MM.1S (cell line): ENCODE measurements at regions not wholly inside any gene's neighbourhood (a gene's known extent, or its start where the extent isn't known, plus 50 kb on each side); places are given as distances from the start of the nearest gene placed in this dataset.

Source experiments
- DNase-seq: peaks from one replicate; pipeline ENCODE4 v3.0.0-alpha.2; 2015
- H2AFZ ChIP-seq: fragments of 300-600 bp; sonication (generic); 2 replicates; pipeline ENCODE4 v1.6.0; 2016; ENCODE audit warnings: antibody characterized with exemption, low read length
- H3F3A ChIP-seq: fragments of 300-600 bp; sonication (generic); 2 replicates; pipeline ENCODE4 v1.6.1; 2016; ENCODE audit warnings: mild to moderate bottlenecking, antibody characterized with exemption, low read length, moderate library complexity, mixed read lengths; ENCODE audit not compliant: insufficient read depth
- H3K27ac ChIP-seq: fragments of 300-600 bp; sonication (generic); 2 replicates; pipeline ENCODE4 v1.5.1; 2016; ENCODE audit warnings: mild to moderate bottlenecking, low read length
- H3K27me3 ChIP-seq: fragments of 300-600 bp; sonication (generic); replicated peaks from 2 replicates; pipeline ENCODE4 v1.6.0; 2016; ENCODE audit warnings: low read length; ENCODE audit not compliant: insufficient read depth
- H3K36me3 ChIP-seq: fragments of 300-600 bp; sonication (generic); replicated peaks from 2 replicates; pipeline ENCODE4 v1.6.1; 2016; ENCODE audit warnings: mild to moderate bottlenecking, low read length, mixed read lengths; ENCODE audit not compliant: insufficient read depth
- H3K4me1 ChIP-seq: fragments of 300-600 bp; sonication (generic); 2 replicates; pipeline ENCODE4 v1.6.1; 2016; ENCODE audit warnings: low read length, mixed read lengths
- H3K4me2 ChIP-seq: fragments of 300-600 bp; sonication (generic); 2 replicates; pipeline ENCODE4 v1.6.0; 2016; ENCODE audit warnings: low read depth, low read length
- H3K4me3 ChIP-seq: fragments of 300-600 bp; sonication (generic); 2 replicates; pipeline ENCODE4 v1.5.1; 2016; ENCODE audit warnings: low read length, mixed read lengths
- H3K79me2 ChIP-seq: fragments of 300-600 bp; sonication (generic); 2 replicates; pipeline ENCODE4 v1.6.1; 2016; ENCODE audit warnings: mixed run types, low read length, mixed read lengths
- H3K9ac ChIP-seq: fragments of 300-600 bp; sonication (generic); 2 replicates; pipeline ENCODE4 v1.6.1; 2016; ENCODE audit warnings: low read length, mixed read lengths
- H3K9me2 ChIP-seq: fragments of 300-600 bp; sonication (generic); replicated peaks from 2 replicates; pipeline ENCODE4 v1.6.1; 2016; ENCODE audit warnings: mild to moderate bottlenecking, low read length, mixed read lengths; ENCODE audit not compliant: insufficient read depth
- H3K9me3 ChIP-seq: fragments of 300-600 bp; sonication (generic); replicated peaks from 2 replicates; pipeline ENCODE4 v1.6.1; 2016; ENCODE audit warnings: mild to moderate bottlenecking, low read length, mixed read lengths; ENCODE audit not compliant: insufficient read depth
- H4K20me1 ChIP-seq: fragments of 300-600 bp; sonication (generic); 2 replicates; pipeline ENCODE4 v1.6.1; 2016; ENCODE audit warnings: mild to moderate bottlenecking, low read length, moderate library complexity, mixed read lengths; ENCODE audit not compliant: insufficient read depth
- EZH2 ChIP-seq: fragments of 300-600 bp; sonication (generic); optimal IDR thresholded peaks from 2 replicates; pipeline ENCODE3; 2017; ENCODE audit warnings: low read depth, mild to moderate bottlenecking, antibody characterized with exemption, low read length, mixed read lengths
- EZH2phosphoT487 ChIP-seq: fragments of 300-600 bp; sonication (generic); IDR thresholded peaks from 2 replicates; pipeline ENCODE4 v1.6.1; 2018; ENCODE audit warnings: antibody characterized with exemption, low read length
- TF ChIP-seq, protein P1 (sequence below): fragments of 300-600 bp; sonication (generic); IDR thresholded peaks from 2 replicates; pipeline ENCODE4 v1.5.1; 2016; ENCODE audit warnings: antibody characterized with exemption, low read length, mixed read lengths

DNA sequence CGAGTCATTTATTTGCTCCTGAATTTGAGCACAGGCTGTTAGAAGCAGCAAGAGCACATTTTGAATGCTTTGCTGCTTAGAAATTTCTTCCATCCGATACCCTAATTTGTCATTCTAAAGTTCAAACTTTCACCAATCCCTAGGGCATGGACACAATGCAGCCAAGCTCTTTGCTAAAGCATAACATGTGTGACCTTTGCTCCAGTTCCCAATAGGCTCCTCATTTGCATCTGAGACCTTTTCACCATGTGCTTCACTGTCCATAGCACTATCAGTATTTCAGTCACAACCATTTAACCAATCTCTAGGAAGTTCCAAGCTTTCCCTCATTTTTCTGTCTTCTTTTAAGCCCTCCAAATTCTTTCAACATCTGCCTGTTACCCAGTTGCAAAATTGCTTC is 1333.1 kb downstream of the SI start:
- H4K20me1 ChIP-seq = no peaks in the 10 kb centered on the region
- H2AFZ ChIP-seq = no peak overlapping the region
- no peaks in the 10 kb centered on the region for H3K9me2 ChIP-seq
- TF ChIP-seq, protein P1, sequence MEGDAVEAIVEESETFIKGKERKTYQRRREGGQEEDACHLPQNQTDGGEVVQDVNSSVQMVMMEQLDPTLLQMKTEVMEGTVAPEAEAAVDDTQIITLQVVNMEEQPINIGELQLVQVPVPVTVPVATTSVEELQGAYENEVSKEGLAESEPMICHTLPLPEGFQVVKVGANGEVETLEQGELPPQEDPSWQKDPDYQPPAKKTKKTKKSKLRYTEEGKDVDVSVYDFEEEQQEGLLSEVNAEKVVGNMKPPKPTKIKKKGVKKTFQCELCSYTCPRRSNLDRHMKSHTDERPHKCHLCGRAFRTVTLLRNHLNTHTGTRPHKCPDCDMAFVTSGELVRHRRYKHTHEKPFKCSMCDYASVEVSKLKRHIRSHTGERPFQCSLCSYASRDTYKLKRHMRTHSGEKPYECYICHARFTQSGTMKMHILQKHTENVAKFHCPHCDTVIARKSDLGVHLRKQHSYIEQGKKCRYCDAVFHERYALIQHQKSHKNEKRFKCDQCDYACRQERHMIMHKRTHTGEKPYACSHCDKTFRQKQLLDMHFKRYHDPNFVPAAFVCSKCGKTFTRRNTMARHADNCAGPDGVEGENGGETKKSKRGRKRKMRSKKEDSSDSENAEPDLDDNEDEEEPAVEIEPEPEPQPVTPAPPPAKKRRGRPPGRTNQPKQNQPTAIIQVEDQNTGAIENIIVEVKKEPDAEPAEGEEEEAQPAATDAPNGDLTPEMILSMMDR = no peak
- no peaks in the 10 kb centered on the region for H3F3A ChIP-seq
- H3K36me3 ChIP-seq = no peaks in the 10 kb centered on the region
- no peak overlapping the region for H3K4me3 ChIP-seq
- no peaks in the 10 kb centered on the region for H3K79me2 ChIP-seq
- no peak for DNase-seq
- no peak overlapping the region for H3K4me2 ChIP-seq
- H3K27me3 ChIP-seq = no peaks in the 10 kb centered on the region
- H3K9me3 ChIP-seq = no peaks in the 10 kb centered on the region
- no peaks in the 10 kb centered on the region for H3K4me1 ChIP-seq
- H3K27ac ChIP-seq = no peak overlapping the region
- no peak overlapping the region for H3K9ac ChIP-seq

DNA sequence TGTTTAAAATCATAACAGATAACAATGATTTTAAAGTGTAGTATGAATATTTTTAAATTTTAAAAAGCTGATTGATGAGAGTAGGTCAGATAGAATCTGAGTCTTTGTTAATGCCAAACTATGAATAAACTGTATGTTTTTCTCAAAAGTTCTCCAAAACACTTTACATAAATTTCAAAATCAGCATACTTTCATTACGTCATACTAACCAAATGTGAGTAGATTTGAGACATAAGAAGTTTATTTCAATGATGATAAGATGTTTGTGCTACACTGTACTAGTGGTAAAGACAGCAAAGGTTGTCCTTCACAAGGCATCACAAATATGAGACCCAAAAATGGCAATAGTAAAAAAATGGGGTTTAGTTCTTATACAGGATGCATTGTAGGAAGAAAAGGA is 1342.9 kb downstream of the SI start:
- Histone ChIP-seq H3K4me3 (no peak overlapping the region), H3K27ac (no peak overlapping the region), H2AFZ (no peak overlapping the region), H3K4me1 (no peaks in the 10 kb centered on the region), H3K9me2 (no peaks in the 10 kb centered on the region), H3K36me3 (no peaks in the 10 kb centered on the region), H3K27me3 (no peaks in the 10 kb centered on the region), H3K9me3 (no peaks in the 10 kb centered on the region), H3F3A (no peaks in the 10 kb centered on the region), H3K79me2 (no peaks in the 10 kb centered on the region), H4K20me1 (no peaks in the 10 kb centered on the region), H3K9ac (no peak overlapping the region), H3K4me2 (no peak overlapping the region)
- DNase-seq = no peak
- no peak for TF ChIP-seq EZH2phosphoT487
- TF ChIP-seq, protein P1 = no peak
- no peak for TF ChIP-seq EZH2

DNA sequence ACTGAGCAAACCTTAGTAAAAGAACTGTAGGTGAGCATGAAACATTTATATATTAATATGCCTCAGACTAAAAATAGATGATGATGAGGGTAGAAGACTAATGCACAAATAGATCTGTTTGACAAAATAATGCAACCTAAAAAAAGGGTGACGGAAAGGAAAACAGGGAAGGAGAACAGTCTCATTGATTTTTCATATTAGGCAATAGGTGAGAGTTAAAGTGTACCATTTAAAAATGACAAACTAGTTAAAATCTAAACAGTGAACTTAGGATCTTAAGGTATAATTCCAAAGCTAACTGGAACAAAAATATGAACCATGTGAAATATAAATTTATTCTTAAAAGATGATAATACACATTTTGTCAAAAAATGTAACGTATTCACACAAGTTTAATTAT is 1347.6 kb downstream of the SI start:
- Histone ChIP-seq H3K9ac (peak overlapping the region; percentile 15; the same call in 1 of the 2 replicates), H3K4me1 (no peaks in the 10 kb centered on the region), H3K27me3 (no peaks in the 10 kb centered on the region), H2AFZ (no peak overlapping the region), H3F3A (no peaks in the 10 kb centered on the region), H3K4me3 (no peak overlapping the region), H3K9me3 (no peaks in the 10 kb centered on the region), H4K20me1 (no peaks in the 10 kb centered on the region), H3K27ac (peak overlapping the region; percentile 62), H3K4me2 (no peak overlapping the region), H3K36me3 (no peaks in the 10 kb centered on the region), H3K9me2 (no peaks in the 10 kb centered on the region), H3K79me2 (no peaks in the 10 kb centered on the region)
- no peak for DNase-seq
- no peak for TF ChIP-seq EZH2
- no peak for TF ChIP-seq EZH2phosphoT487
- TF ChIP-seq, protein P1 = no peak
